GM12878 (cell line): ENCODE measurements at regions not wholly inside any gene's neighbourhood (a gene's known extent, or its start where the extent isn't known, plus 50 kb on each side); places are given as distances from the start of the nearest gene placed in this dataset.

Source experiments
- ATAC-seq: fragments of 200-7000 bp; cut with Tn5 transposase; 3 replicates; pipeline ENCODE4 v1.9.1; 2020; ENCODE audit warnings: mild to moderate bottlenecking, moderate library complexity
- BruUV-seq: library from RNA; stranded (reverse); fragments of 400-500 nt; replicated peaks from 2 replicates; lab custom pipeline; 2021; lab: Mats Ljungman, UMichigan
- CTCF ChIA-PET: fragments of 300-600 bp; sonication (Branson Sonifier 250); formaldehyde crosslinking; extraction: SDS; loops from one replicate; lab custom pipeline; 2021; ENCODE audit warnings: inconsistent platforms; lab: Yijun Ruan, JAX
- POLR2A ChIA-PET: fragments of 350-600 bp; formaldehyde crosslinking; extraction: SDS; loops from one replicate; lab custom pipeline; 2021; ENCODE audit warnings: inconsistent platforms; lab: Charles Lee
- RAD21 ChIA-PET: fragments of 300-600 bp; sonication (Branson Sonifier 250); formaldehyde crosslinking; loops from one replicate; lab custom pipeline; 2023; ENCODE audit warnings: antibody characterized with exemption; ENCODE audit not compliant: unreplicated experiment; lab: Charles Lee
- SMC1A ChIA-PET: fragments of 300-600 bp; sonication (Branson Sonifier 250); formaldehyde crosslinking; loops from one replicate; lab custom pipeline; 2023; ENCODE audit not compliant: unreplicated experiment, uncharacterized antibody; lab: Charles Lee
- DNase-seq: peaks from one replicate; pipeline ENCODE4 v3.0.0-alpha.2; 2011; ENCODE audit warnings: low read depth, low spot score
- FAIRE-seq: peaks from 3 replicates; lab custom pipeline; 2011; peaks lifted over from hg19 to GRCh38; lab: Jason Lieb, UNC
- H2AFZ ChIP-seq: 2 replicates; pipeline ENCODE4 v1.6.0; 2011; ENCODE audit warnings: low read depth, low read length, control low read depth; ENCODE audit not compliant: control insufficient read depth
- H3K27ac ChIP-seq: 2 replicates; pipeline ENCODE4 v1.5.1; 2011; ENCODE audit warnings: control low read depth; ENCODE audit not compliant: control insufficient read depth, insufficient read depth
- H3K27me3 ChIP-seq, 2 experiments: replicated peaks in 1 of 2; 2 replicates each; pipeline versions ENCODE4 v1.6.0 to v1.6.1; 2011; ENCODE audit warnings: low read length in 1 of 2; ENCODE audit not compliant: control insufficient read depth in 2 of 2, insufficient read depth in 2 of 2
- H3K36me3 ChIP-seq, 2 experiments: 2 replicates each; pipeline ENCODE4 v1.5.1; 2011; ENCODE audit warnings: low read length in 1 of 2; ENCODE audit not compliant: control insufficient read depth in 2 of 2, insufficient read depth in 2 of 2
- H3K4me1 ChIP-seq: 2 replicates; pipeline ENCODE4 v1.6.1; 2011; ENCODE audit warnings: mild to moderate bottlenecking, low read length, moderate library complexity, mixed read lengths; ENCODE audit not compliant: control insufficient read depth, insufficient read depth
- H3K4me2 ChIP-seq: 2 replicates; pipeline ENCODE4 v1.6.0; 2011; ENCODE audit warnings: control low read depth; ENCODE audit not compliant: control insufficient read depth, insufficient read depth
- H3K4me3 ChIP-seq: fragments of 200-600 bp; sonication (generic); 2 replicates; pipeline ENCODE4 v1.5.1; 2016
- H3K79me2 ChIP-seq: 2 replicates; pipeline ENCODE4 v1.6.0; 2011; ENCODE audit warnings: low read length; ENCODE audit not compliant: control insufficient read depth, insufficient read depth
- H3K9ac ChIP-seq: 2 replicates; pipeline ENCODE4 v1.8.0; 2011; ENCODE audit warnings: low read length, control low read depth, mixed read lengths; ENCODE audit not compliant: control insufficient read depth, insufficient read depth
- H3K9me3 ChIP-seq: replicated peaks from 3 replicates; pipeline ENCODE4 v1.5.1; 2011; ENCODE audit warnings: mild to moderate bottlenecking, low read length; ENCODE audit not compliant: control insufficient read depth, insufficient read depth
- H4K20me1 ChIP-seq: 2 replicates; pipeline ENCODE4 v1.6.0; 2011; ENCODE audit not compliant: control insufficient read depth, insufficient read depth
- BCL11A ChIP-seq: IDR thresholded peaks from 2 replicates; pipeline ENCODE4 v1.6.1; 2011; ENCODE audit warnings: low read depth, low read length
- BCL3 ChIP-seq: IDR thresholded peaks from 2 replicates; pipeline ENCODE4 v1.6.1; 2011; ENCODE audit warnings: borderline replicate concordance, low read depth, mild to moderate bottlenecking, moderate library complexity, low read length; ENCODE audit not compliant: insufficient read depth, poor library complexity, severe bottlenecking
- EGR1 ChIP-seq, 2 experiments: IDR thresholded peaks; 1 replicate in 1 of 2; 2 replicates in 1 of 2; pipeline ENCODE4 v1.6.1; 2011 to 2012; ENCODE audit warnings: low read depth in 2 of 2, low read length in 2 of 2, borderline replicate concordance in 1 of 2, mild to moderate bottlenecking in 1 of 2, moderate library complexity in 1 of 2
- LARP7 ChIP-seq: fragments of 450-650 bp; IDR thresholded peaks from 2 replicates; pipeline ENCODE4 v1.6.1; 2017; ENCODE audit warnings: mild to moderate bottlenecking
- MTA3 ChIP-seq: IDR thresholded peaks from 2 replicates; pipeline ENCODE4 v1.6.1; 2012; ENCODE audit warnings: low read length, inconsistent platforms, borderline replicate concordance
- NR2F1 ChIP-seq: fragments of 450-650 bp; conservative IDR thresholded peaks from 2 replicates; pipeline ENCODE4 v1.6.1; 2017; ENCODE audit warnings: mild to moderate bottlenecking
- RAD51 ChIP-seq: fragments of 450-650 bp; IDR thresholded peaks from 2 replicates; pipeline ENCODE4 v1.6.1; 2016; ENCODE audit warnings: moderate library complexity, mild to moderate bottlenecking, inconsistent platforms
- SKIL ChIP-seq: fragments of 450-650 bp; IDR thresholded peaks from 2 replicates; pipeline ENCODE4 v1.6.1; 2017; ENCODE audit warnings: mild to moderate bottlenecking, low read depth, inconsistent platforms; ENCODE audit not compliant: poor library complexity, severe bottlenecking
- SMARCA5 ChIP-seq: fragments of 450-650 bp; IDR thresholded peaks from 2 replicates; pipeline ENCODE4 v1.6.1; 2017; ENCODE audit warnings: mild to moderate bottlenecking
- TBL1XR1 ChIP-seq: IDR thresholded peaks from 2 replicates; pipeline ENCODE4 v1.6.1; 2012; ENCODE audit warnings: low read depth, low read length, improper control_type of control experiment
- ZBTB11 ChIP-seq: fragments of 450-650 bp; formaldehyde crosslinking; IDR thresholded peaks from 2 replicates; pipeline ENCODE4 v1.5.0; 2022; ENCODE audit warnings: mild to moderate bottlenecking, missing genetic modification characterization
- ZBTB40 ChIP-seq: fragments of 450-650 bp; IDR thresholded peaks from 2 replicates; pipeline ENCODE4 v1.6.1; 2016; ENCODE audit warnings: mild to moderate bottlenecking, moderate library complexity, borderline replicate concordance
- ZNF217 ChIP-seq: fragments of 450-650 bp; IDR thresholded peaks from 2 replicates; pipeline ENCODE4 v1.6.1; 2017; ENCODE audit warnings: antibody characterized with exemption, mild to moderate bottlenecking
- ZNF384 ChIP-seq: IDR thresholded peaks from 2 replicates; pipeline ENCODE4 v1.6.1; 2012; ENCODE audit warnings: low read depth, mild to moderate bottlenecking, low read length, improper control_type of control experiment, borderline replicate concordance
- ZZZ3 ChIP-seq: IDR thresholded peaks from 2 replicates; pipeline ENCODE4 v1.6.1; 2011; ENCODE audit warnings: low read depth; ENCODE audit not compliant: control insufficient read depth, insufficient read length
- whole genome bisulfite sequencing: methylation state at CpG from one replicate; pipeline ENCODE4 v1.1.6; 2016; ENCODE audit warnings: low lambda C conversion rate; ENCODE audit not compliant: insufficient replicate concordance, insufficient coverage; ENCODE audit errors: missing lambda C conversion rate; 5-methylcytosine and 5-hydroxymethylcytosine counted together
- in situ Hi-C: fragments of 300-500 bp; cut with MboI; formaldehyde crosslinking; loops from 9 replicates; pipeline ENCODE4 v1.14.3; 2018; ENCODE audit warnings: mixed read lengths
- intact Hi-C: fragments of 100-400 bp; cut with micrococcal nuclease; formaldehyde crosslinking; loops from one replicate; pipeline ENCODE4 v1.14.2; 2022; ENCODE audit not compliant: unreplicated experiment

- intact Hi-C loops (no loop called here), in situ Hi-C loops (no loop called here)
- POLR2A ChIA-PET, result no interaction called here
- DNase-seq, result no peak
- H3K36me3 ChIP-seq, result no peaks in the 10 kb centered on the region
- no TSS peak for BruUV-seq
- no peaks in the 10 kb centered on the region for H4K20me1 ChIP-seq
- H3K9ac ChIP-seq, result no peak overlapping the region
- no peak for ATAC-seq
- no peak overlapping the region for H3K4me2 ChIP-seq
- no peaks in the 10 kb centered on the region; the same call in 2 of the 3 replicates for H3K9me3 ChIP-seq
- FAIRE-seq, result no peak
- RAD21 ChIA-PET, result no interaction called here
- H3K4me1 ChIP-seq, result no peaks in the 10 kb centered on the region
- SMC1A ChIA-PET, result no interaction called here
- H3K4me3 ChIP-seq, result no peak overlapping the region
- no peaks in the 10 kb centered on the region for H3K27me3 ChIP-seq
- WGBS, result 40% methylated on average over 2 of the region's 2 CpGs
- H3K79me2 ChIP-seq, result no peaks in the 10 kb centered on the region
- H3K27ac ChIP-seq, result no peak overlapping the region
- CTCF ChIA-PET, result no interaction called here
- H2AFZ ChIP-seq, result no peak overlapping the region
- TF ChIP-seq RAD51 (no peak), ZNF384 (no peak), MTA3 (no peak), BCL3 (no peak), SMARCA5 (no peak), ZZZ3 (no peak), NR2F1 (no peak), ZNF217 (no peak), ZBTB11 (CRISPR knock-in tag) (no peak), SKIL (no peak), TBL1XR1 (no peak), LARP7 (no peak), ZBTB40 (no peak), BCL11A (no peak), EGR1 (IDR thresholded peaks at IDR 0.05; ENCODE audit: borderline replicate concordance in 1 of 2, low read depth in 2 of 2, low read length in 2 of 2) (no peak)
Measured at GRCh38 chr12:33639975-33640374, 200.4 kb upstream of the SYT10 start.
